AG10803 (cell line): ENCODE measurements at regions not wholly inside any gene's neighbourhood (a gene's known extent, or its start where the extent isn't known, plus 50 kb on each side); places are given as distances from the start of the nearest gene placed in this dataset.

Source experiments
- DNase-seq: peaks from one replicate; pipeline ENCODE4 v3.0.0; 2010; ENCODE audit warnings: low read depth
- H3K4me3 ChIP-seq: 2 replicates; pipeline ENCODE4 v1.5.1; 2011; ENCODE audit warnings: mild to moderate bottlenecking, low read length, control low read depth
- CTCF ChIP-seq: conservative IDR thresholded peaks from 2 replicates; pipeline ENCODE4 v1.5.1; 2011; ENCODE audit warnings: mild to moderate bottlenecking, low read length, control low read depth, inconsistent platforms

- TF ChIP-seq CTCF, result no peak
- H3K4me3 ChIP-seq, result no peak overlapping the region
- DNase-seq, result no peak
These were observed 476.8 kb downstream of the HAPSTR1 start for GRCh38 chr16:9568261-9568660.

- no peak overlapping the region for H3K4me3 ChIP-seq
- DNase-seq, result no peak
- no peak for TF ChIP-seq CTCF
These were observed 479.1 kb downstream of the HAPSTR1 start for GRCh38 chr16:9570521-9570920.

- H3K4me3 ChIP-seq, result no peak overlapping the region
- no peak for TF ChIP-seq CTCF
- no peak for DNase-seq
These were observed 487.0 kb downstream of the HAPSTR1 start for GRCh38 chr16:9578459-9578858.

GRCh38 chr16:9580025-9580424, 488.6 kb downstream of the HAPSTR1 start:
- H3K4me3 ChIP-seq, result no peak overlapping the region
- no peak for TF ChIP-seq CTCF

GRCh38 chr16:9593440-9593839, 502.0 kb downstream of the HAPSTR1 start:
- DNase-seq, result no peak
- no peak overlapping the region for H3K4me3 ChIP-seq
- no peak for TF ChIP-seq CTCF

More at GRCh38 chr16:9580025-9580424, 488.6 kb downstream of the HAPSTR1 start:
- DNase-seq, result no peak

- no peak for DNase-seq
- TF ChIP-seq CTCF, result no peak
- H3K4me3 ChIP-seq, result no peak overlapping the region
These were observed 502.6 kb downstream of the HAPSTR1 start for GRCh38 chr16:9594047-9594446.

- DNase-seq, result no peak
- TF ChIP-seq CTCF, result no peak
- H3K4me3 ChIP-seq, result no peak overlapping the region
These were observed 503.5 kb downstream of the HAPSTR1 start for GRCh38 chr16:9594946-9595345.
